IPS-18a (cell line): ENCODE measurements at regions not wholly inside any gene's neighbourhood (a gene's known extent, or its start where the extent isn't known, plus 50 kb on each side); places are given as distances from the start of the nearest gene placed in this dataset.
"Not testable (repeated sequence)": the region's sequence is repeated elsewhere in the genome, so short reads cannot be mapped to it uniquely, and the experiment has no call there.

Experiments used
- H3K27ac ChIP-seq: one replicate; pipeline ENCODE4 v1.5.1; 2013; ENCODE audit warnings: low read length
- H3K27me3 ChIP-seq: one replicate; pipeline ENCODE4 v1.6.1; 2013; ENCODE audit warnings: mild to moderate bottlenecking, low read length; ENCODE audit not compliant: control insufficient read depth, insufficient read depth
- H3K36me3 ChIP-seq: one replicate; pipeline ENCODE4 v1.6.1; 2013; ENCODE audit warnings: low read depth, low read length; ENCODE audit not compliant: control insufficient read depth
- H3K4me1 ChIP-seq: one replicate; pipeline ENCODE4 v1.6.1; 2013; ENCODE audit warnings: low read depth, low read length; ENCODE audit not compliant: control insufficient read depth
- H3K4me3 ChIP-seq: one replicate; pipeline ENCODE4 v1.5.1; 2013; ENCODE audit warnings: low read length
- H3K9ac ChIP-seq: one replicate; pipeline ENCODE4 v1.6.1; 2013; ENCODE audit warnings: mild to moderate bottlenecking, low read length, moderate library complexity
- H3K9me3 ChIP-seq: one replicate; pipeline ENCODE4 v1.6.1; 2013; ENCODE audit warnings: low read depth, low read length; ENCODE audit not compliant: control insufficient read depth

GRCh38 chr4:14921781-14922180 lies 80.5 kb upstream of the CPEB2 start:
- not testable (repeated sequence) for H3K9ac ChIP-seq, H3K36me3 ChIP-seq, H3K9me3 ChIP-seq, H3K4me3 ChIP-seq, H3K27me3 ChIP-seq, H3K27ac ChIP-seq, H3K4me1 ChIP-seq

- no peak overlapping the region for H3K9ac ChIP-seq
- H3K27ac ChIP-seq: no peak overlapping the region
- no peaks in the 10 kb centered on the region for H3K4me1 ChIP-seq
- no peaks in the 10 kb centered on the region for H3K27me3 ChIP-seq
- H3K4me3 ChIP-seq: no peak overlapping the region
- no peaks in the 10 kb centered on the region for H3K9me3 ChIP-seq
- H3K36me3 ChIP-seq: no peaks in the 10 kb centered on the region
Observed at GRCh38 chr4:14924076-14924811, 78.0 kb upstream of the CPEB2 start.

- Histone ChIP-seq H3K36me3 (no peaks in the 10 kb centered on the region), H3K4me3 (no peak overlapping the region), H3K9me3 (no peaks in the 10 kb centered on the region), H3K27me3 (no peaks in the 10 kb centered on the region), H3K9ac (no peak overlapping the region), H3K4me1 (no peaks in the 10 kb centered on the region), H3K27ac (no peak overlapping the region)
Observed at GRCh38 chr4:14924812-14925344, 77.4 kb upstream of the CPEB2 start.

- Histone ChIP-seq H3K4me1 (no peaks in the 10 kb centered on the region), H3K9ac (no peak overlapping the region), H3K27ac (no peak overlapping the region), H3K9me3 (no peaks in the 10 kb centered on the region), H3K27me3 (no peaks in the 10 kb centered on the region), H3K4me3 (no peak overlapping the region), H3K36me3 (no peaks in the 10 kb centered on the region)
Observed at GRCh38 chr4:14925471-14925870, 76.8 kb upstream of the CPEB2 start.

- Histone ChIP-seq H3K36me3 (no peaks in the 10 kb centered on the region), H3K27ac (no peak overlapping the region), H3K4me1 (no peaks in the 10 kb centered on the region), H3K9ac (no peak overlapping the region), H3K27me3 (no peaks in the 10 kb centered on the region), H3K4me3 (no peak overlapping the region), H3K9me3 (no peaks in the 10 kb centered on the region)
Observed at GRCh38 chr4:14926368-14926767, 75.9 kb upstream of the CPEB2 start.

GRCh38 chr4:14928035-14928434 lies 74.2 kb upstream of the CPEB2 start:
- H3K4me3 ChIP-seq: no peak overlapping the region
- no peaks in the 10 kb centered on the region for H3K36me3 ChIP-seq
- no peaks in the 10 kb centered on the region for H3K4me1 ChIP-seq
- H3K27ac ChIP-seq: no peak overlapping the region
- H3K9ac ChIP-seq: no peak overlapping the region
- H3K9me3 ChIP-seq: no peaks in the 10 kb centered on the region
- no peaks in the 10 kb centered on the region for H3K27me3 ChIP-seq

- Histone ChIP-seq H3K4me3 (no peak overlapping the region), H3K27ac (no peak overlapping the region), H3K36me3 (no peaks in the 10 kb centered on the region), H3K9ac (no peak overlapping the region), H3K4me1 (no peaks in the 10 kb centered on the region), H3K9me3 (no peaks in the 10 kb centered on the region), H3K27me3 (no peaks in the 10 kb centered on the region)
Observed at GRCh38 chr4:14929669-14930068, 72.6 kb upstream of the CPEB2 start.

- Histone ChIP-seq H3K9me3 (no peaks in the 10 kb centered on the region), H3K36me3 (no peaks in the 10 kb centered on the region), H3K27me3 (no peaks in the 10 kb centered on the region), H3K4me3 (no peak overlapping the region), H3K27ac (no peak overlapping the region), H3K9ac (no peak overlapping the region), H3K4me1 (no peaks in the 10 kb centered on the region)
Observed at GRCh38 chr4:14934704-14935390, 67.4 kb upstream of the CPEB2 start.

GRCh38 chr4:14943749-14944148 lies 58.5 kb upstream of the CPEB2 start:
- Histone ChIP-seq H3K36me3 (no peaks in the 10 kb centered on the region), H3K9me3 (no peaks in the 10 kb centered on the region), H3K27me3 (no peaks in the 10 kb centered on the region), H3K4me3 (no peak overlapping the region), H3K27ac (no peak overlapping the region), H3K9ac (no peak overlapping the region), H3K4me1 (no peaks in the 10 kb centered on the region)

- Histone ChIP-seq H3K9ac (no peak overlapping the region), H3K27me3 (no peaks in the 10 kb centered on the region), H3K4me1 (no peaks in the 10 kb centered on the region), H3K36me3 (no peaks in the 10 kb centered on the region), H3K27ac (no peak overlapping the region), H3K4me3 (no peak overlapping the region), H3K9me3 (no peaks in the 10 kb centered on the region)
Observed at GRCh38 chr4:14952352-14952751, 49.9 kb upstream of the CPEB2 start.
